Esophagus squamous epithelium (tissue), 4 donors: ENCODE measurements at regions not wholly inside any gene's neighbourhood (a gene's known extent, or its start where the extent isn't known, plus 50 kb on each side); places are given as distances from the start of the nearest gene placed in this dataset.

Experiments used
- CTCF ChIP-seq, 6 experiments: fragments of 450-650 bp in 4 of 6; fragments of 200-600 bp in 2 of 6; sonication (generic) in 2 of 6; IDR thresholded peaks; one replicate each; pipeline ENCODE4 v1.5.1; 2016 to 2019; ENCODE audit warnings: antibody characterized with exemption in 6 of 6, mild to moderate bottlenecking in 4 of 6, moderate library complexity in 4 of 6
- POLR2A ChIP-seq, 4 donors: fragments of 450-650 bp; IDR thresholded peaks; one replicate each; pipeline ENCODE4 v1.6.1; 2017; ENCODE audit warnings: antibody characterized with exemption in 4 of 4, mild to moderate bottlenecking in 4 of 4, moderate library complexity in 3 of 4

GRCh38 chr2:142270291-142270690, 139.5 kb upstream of the LRP1B start:
- TF ChIP-seq CTCF (IDR thresholded peaks at IDR 0.05) (no peak), POLR2A (IDR thresholded peaks at IDR 0.05) (no peak)
